ENCODE measurements at regions not wholly inside any gene's neighbourhood (a gene's known extent, or its start where the extent isn't known, plus 50 kb on each side); places are given as distances from the start of the nearest gene placed in this dataset.

GRCh38 chr3:193843474-193844301, 250.7 kb downstream of the OPA1 start:
- peak overlapping the region; percentile 57 for H3K27ac ChIP-seq
- DNase-seq (ENCODE audit: low read depth, low spot score): no peak

- peak overlapping the region; percentile 57 for H3K27ac ChIP-seq
- no peak for DNase-seq (ENCODE audit: low read depth, low spot score)
Measured at GRCh38 chr3:193844472-193844871, 251.5 kb downstream of the OPA1 start.

- DNase-seq (ENCODE audit: low read depth, low spot score): no peak
- H3K27ac ChIP-seq: no peak overlapping the region
Measured at GRCh38 chr3:193845144-193845543, 252.1 kb downstream of the OPA1 start.

GRCh38 chr3:193846569-193846968, 253.6 kb downstream of the OPA1 start:
- no peak overlapping the region for H3K27ac ChIP-seq
- DNase-seq (ENCODE audit: low read depth, low spot score): no peak

DNA sequence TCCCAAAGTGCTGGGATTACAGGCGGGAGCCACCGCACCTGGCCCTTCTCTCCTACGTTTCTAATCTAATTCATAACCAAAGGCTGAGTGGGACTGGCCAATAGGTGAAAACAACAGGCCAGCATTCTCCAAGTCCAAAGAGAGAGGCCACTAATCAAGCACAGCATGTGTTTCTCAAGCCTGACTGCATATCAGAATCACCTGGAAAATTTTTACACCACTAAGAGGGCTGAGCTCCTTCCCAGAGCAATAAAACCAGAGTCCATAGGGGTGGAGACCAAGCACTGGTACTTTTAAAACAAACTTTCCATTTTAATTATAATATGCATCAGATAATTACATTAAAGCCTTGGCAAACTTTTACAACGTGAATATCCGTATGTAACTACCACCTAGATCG, 254.4 kb downstream of the OPA1 start:
- DNase-seq (ENCODE audit: low read depth, low spot score): no peak
- no peak overlapping the region for H3K27ac ChIP-seq

- no peak for DNase-seq (ENCODE audit: low read depth, low spot score)
Measured at GRCh38 chr3:193848547-193848946, 255.5 kb downstream of the OPA1 start.

GRCh38 chr3:193850084-193850619, 257.1 kb downstream of the OPA1 start:
- no peak overlapping the region for H3K27ac ChIP-seq
- DNase-seq (ENCODE audit: low read depth, low spot score): no peak

More at GRCh38 chr3:193848547-193848946, 255.5 kb downstream of the OPA1 start:
- no peak overlapping the region for H3K27ac ChIP-seq

DNA sequence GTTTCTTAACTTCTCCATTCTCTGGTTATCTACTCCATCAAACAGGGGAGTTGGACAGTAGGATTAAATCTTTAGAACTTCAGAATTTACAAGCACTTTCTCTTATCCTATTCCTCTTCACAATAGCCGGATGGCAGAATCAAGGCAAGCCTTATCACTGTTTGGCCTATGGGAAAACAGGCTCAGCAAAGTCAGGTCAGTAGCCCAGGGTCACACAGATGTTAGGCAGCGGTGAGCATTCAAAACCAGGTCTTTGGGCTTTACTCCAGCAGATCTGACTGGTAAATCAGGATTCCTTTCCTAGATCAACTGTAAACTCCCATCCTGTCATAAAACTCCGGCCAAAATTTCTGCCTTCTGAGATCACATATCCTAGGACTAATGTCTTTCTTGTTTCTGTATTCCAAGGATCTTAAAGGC, 258.4 kb downstream of the OPA1 start:
- H3K27ac ChIP-seq: peak overlapping the region; percentile 78
- DNase-seq (ENCODE audit: low read depth, low spot score): no peak

- no peak for DNase-seq (ENCODE audit: low read depth, low spot score)
- peak overlapping the region; percentile 78 for H3K27ac ChIP-seq
Measured at GRCh38 chr3:193851941-193852674, 259.1 kb downstream of the OPA1 start.

DNA sequence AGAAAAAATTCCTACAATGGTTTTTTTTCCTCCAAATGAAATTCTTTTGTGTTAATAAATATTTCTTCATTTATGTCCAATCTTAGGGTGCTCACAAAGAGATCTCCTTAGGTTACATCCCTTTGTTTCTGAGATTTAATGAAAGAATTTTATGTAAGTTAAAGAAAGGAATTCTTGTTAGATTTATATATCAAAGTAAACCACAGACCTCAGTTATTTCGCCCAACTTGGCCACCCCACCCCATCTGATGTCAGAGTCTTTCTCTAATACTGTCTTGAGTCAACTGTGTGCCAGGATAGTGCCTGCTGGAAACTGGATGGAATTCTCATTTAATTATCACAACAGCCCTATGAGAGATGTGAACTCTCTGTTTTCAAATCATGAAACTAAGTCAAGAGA, 259.9 kb downstream of the OPA1 start:
- peak overlapping the region; percentile 78 for H3K27ac ChIP-seq

GRCh38 chr3:193853511-193854219, 260.7 kb downstream of the OPA1 start:
- peak; percentile 63 for DNase-seq (ENCODE audit: low read depth, low spot score)
- peak overlapping the region; percentile 78 for H3K27ac ChIP-seq

More for the DNA sequence above, 259.9 kb downstream of the OPA1 start:
- DNase-seq (ENCODE audit: low read depth, low spot score): no peak

- DNase-seq (ENCODE audit: low read depth, low spot score): peak; percentile 66
- H3K27ac ChIP-seq: peak overlapping the region; percentile 49
Measured at GRCh38 chr3:193857996-193858395, 265.0 kb downstream of the OPA1 start.

DNA sequence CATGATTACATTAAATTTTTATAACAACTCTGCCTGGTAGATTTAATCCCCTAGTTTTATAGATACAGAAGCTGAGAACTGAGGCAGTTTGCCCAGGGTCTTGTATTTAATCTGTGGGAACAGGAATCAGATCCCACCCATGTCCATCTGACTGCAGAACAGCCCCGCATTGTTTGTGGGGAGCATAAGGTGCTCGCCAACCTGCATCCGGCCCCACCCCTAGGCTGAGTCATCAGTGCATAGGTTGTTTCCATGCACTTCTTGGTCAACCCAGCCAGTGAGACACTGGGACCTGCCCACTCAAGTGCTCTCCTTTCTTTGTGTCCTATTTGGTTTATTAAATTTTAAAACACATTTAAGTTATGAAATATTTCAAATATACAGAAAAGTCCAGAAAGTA, 266.2 kb downstream of the OPA1 start:
- H3K27ac ChIP-seq: peak overlapping the region; percentile 49
- DNase-seq (ENCODE audit: low read depth, low spot score): no peak

GRCh38 chr3:193861012-193861411, 268.0 kb downstream of the OPA1 start:
- no peak overlapping the region for H3K27ac ChIP-seq
- no peak for DNase-seq (ENCODE audit: low read depth, low spot score)

DNA sequence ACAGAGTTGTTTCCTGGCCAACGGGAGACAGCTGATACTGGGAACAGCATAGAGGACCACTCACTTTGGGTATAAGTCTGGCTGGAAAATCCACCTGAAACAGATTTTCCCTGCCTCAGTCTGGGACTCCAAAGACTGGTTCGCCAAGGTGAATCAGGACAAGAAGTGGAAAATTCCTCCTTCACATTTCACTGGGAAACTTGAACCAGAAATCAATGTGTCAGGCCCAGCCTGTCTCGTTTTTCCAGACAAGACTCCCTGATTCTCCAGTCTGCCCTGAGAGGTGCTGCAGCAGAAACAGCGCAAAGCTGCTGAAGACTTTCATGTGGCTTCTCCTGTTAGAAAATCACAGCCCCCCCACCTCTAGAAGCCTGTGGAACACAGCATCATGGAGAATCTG, 269.8 kb downstream of the OPA1 start:
- DNase-seq (ENCODE audit: low read depth, low spot score): no peak
- H3K27ac ChIP-seq: no peak overlapping the region

GRCh38 chr3:193863657-193864357, 270.8 kb downstream of the OPA1 start:
- no peak for DNase-seq (ENCODE audit: low read depth, low spot score)
- no peak overlapping the region for H3K27ac ChIP-seq

GRCh38 chr3:193865339-193865738, 270.6 kb upstream of the HES1 start:
- no peak for DNase-seq (ENCODE audit: low read depth, low spot score)
- H3K27ac ChIP-seq: no peak overlapping the region

- H3K27ac ChIP-seq: no peak overlapping the region
- DNase-seq (ENCODE audit: low read depth, low spot score): no peak
Measured at GRCh38 chr3:193865896-193866480, 270.0 kb upstream of the HES1 start.

GRCh38 chr3:193868590-193868989, 267.4 kb upstream of the HES1 start:
- no peak for DNase-seq (ENCODE audit: low read depth, low spot score)
- no peak overlapping the region for H3K27ac ChIP-seq

All from epithelial cell of prostate (primary cell).